Brain microvascular endothelial cell (primary cell): ENCODE measurements at regions not wholly inside any gene's neighbourhood (a gene's known extent, or its start where the extent isn't known, plus 50 kb on each side); places are given as distances from the start of the nearest gene placed in this dataset.

Source experiments
- DNase-seq: peaks from one replicate; pipeline ENCODE4 v3.0.0-alpha.2; 2020
- H3K27ac ChIP-seq: fragments of 250-450 bp; sonication (Bioruptor Pico); 2 replicates; pipeline ENCODE4 v1.5.1; 2020; ENCODE audit warnings: mild to moderate bottlenecking, moderate library complexity
- H3K27me3 ChIP-seq: fragments of 250-450 bp; sonication (Bioruptor Pico); replicated peaks from 2 replicates; pipeline ENCODE4 v1.5.1; 2020; ENCODE audit warnings: mild to moderate bottlenecking
- H3K36me3 ChIP-seq: fragments of 250-450 bp; sonication (Bioruptor Pico); replicated peaks from 2 replicates; pipeline ENCODE4 v1.5.1; 2020; ENCODE audit warnings: mild to moderate bottlenecking
- H3K4me3 ChIP-seq: 2 replicates; pipeline ENCODE4 v1.5.1; 2011; ENCODE audit warnings: low read depth, mild to moderate bottlenecking, control low read depth, low read length, moderate library complexity
- in situ Hi-C: cut with HindIII; loops from 2 replicates; pipeline ENCODE4 v1.10.0; 2017; ENCODE audit warnings: low sequenced_read_pairs, low pct_ligation_motif_present
- TF ChIP-seq, protein P1 (sequence below): IDR thresholded peaks from 2 replicates; pipeline ENCODE4 v1.5.1; 2011; ENCODE audit warnings: low read depth, mild to moderate bottlenecking, moderate library complexity, low read length, control low read depth, inconsistent platforms; ENCODE audit errors: missing control alignments

DNA sequence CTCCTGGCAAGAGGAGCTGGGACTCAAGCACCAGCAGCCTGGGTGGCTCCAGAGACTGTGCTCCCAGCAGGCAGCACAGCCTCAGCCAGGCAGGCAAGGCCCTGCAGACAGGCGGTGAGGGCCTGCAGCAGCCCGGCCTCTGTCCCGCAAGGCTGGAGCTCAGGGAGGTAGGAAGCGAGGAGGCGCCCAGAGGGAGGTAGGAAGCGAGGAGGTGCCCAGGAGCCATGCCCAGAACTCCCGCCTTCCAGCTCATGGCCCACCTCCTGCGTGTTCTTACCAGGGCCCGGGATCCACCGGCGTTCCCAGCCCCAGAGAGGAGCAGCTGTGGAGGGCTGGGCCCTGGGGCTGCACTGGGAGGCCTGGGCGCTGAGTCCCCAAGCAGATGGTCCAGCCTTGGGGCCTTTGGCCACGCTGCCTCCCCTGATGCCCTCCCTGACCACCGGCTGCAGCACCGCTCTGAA lies 133.1 kb downstream of the HMX1 start:
- no peak for DNase-seq
- no peak overlapping the region for H3K4me3 ChIP-seq
- TF ChIP-seq, protein P1, sequence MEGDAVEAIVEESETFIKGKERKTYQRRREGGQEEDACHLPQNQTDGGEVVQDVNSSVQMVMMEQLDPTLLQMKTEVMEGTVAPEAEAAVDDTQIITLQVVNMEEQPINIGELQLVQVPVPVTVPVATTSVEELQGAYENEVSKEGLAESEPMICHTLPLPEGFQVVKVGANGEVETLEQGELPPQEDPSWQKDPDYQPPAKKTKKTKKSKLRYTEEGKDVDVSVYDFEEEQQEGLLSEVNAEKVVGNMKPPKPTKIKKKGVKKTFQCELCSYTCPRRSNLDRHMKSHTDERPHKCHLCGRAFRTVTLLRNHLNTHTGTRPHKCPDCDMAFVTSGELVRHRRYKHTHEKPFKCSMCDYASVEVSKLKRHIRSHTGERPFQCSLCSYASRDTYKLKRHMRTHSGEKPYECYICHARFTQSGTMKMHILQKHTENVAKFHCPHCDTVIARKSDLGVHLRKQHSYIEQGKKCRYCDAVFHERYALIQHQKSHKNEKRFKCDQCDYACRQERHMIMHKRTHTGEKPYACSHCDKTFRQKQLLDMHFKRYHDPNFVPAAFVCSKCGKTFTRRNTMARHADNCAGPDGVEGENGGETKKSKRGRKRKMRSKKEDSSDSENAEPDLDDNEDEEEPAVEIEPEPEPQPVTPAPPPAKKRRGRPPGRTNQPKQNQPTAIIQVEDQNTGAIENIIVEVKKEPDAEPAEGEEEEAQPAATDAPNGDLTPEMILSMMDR = no peak
- in situ Hi-C loops = no loop called here
- H3K36me3 ChIP-seq = no peaks in the 10 kb centered on the region
- no peaks in the 10 kb centered on the region for H3K27me3 ChIP-seq
- H3K27ac ChIP-seq = no peak overlapping the region

DNA sequence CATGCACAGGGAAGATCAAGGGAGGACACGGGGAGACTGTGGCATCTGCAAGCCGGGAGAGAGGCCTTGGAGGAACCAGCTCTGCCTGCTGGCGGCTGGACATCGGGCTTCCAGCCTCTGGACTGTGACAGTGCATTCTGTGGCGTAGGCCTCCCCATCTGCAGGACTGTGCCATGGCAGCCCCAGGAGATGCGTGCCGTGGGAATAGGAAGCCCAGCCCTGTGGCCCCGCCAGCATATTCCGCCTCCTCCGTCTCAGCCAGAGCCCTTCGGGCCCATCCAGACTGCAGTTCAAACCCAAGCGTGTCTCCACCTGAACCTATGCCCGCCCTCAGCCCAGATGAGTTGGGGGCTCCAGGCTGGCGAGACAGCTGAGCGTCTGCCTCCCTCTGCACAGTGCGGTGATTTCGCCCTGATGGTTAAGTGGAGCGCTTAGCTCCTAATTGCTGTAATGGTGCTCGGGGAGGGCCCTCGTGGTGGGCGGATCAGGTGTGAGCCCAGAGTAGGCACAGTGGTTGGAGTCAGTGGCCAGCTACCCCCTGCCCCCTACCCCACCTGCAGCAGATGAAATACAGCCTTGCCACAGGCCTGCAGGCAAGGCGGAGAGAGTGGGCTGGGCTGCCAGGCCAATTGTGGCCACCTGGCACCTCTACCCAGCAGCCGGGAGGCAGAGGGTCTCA lies 133.9 kb downstream of the HMX1 start:
- Histone ChIP-seq H3K4me3 (no peak overlapping the region), H3K27ac (no peak overlapping the region), H3K27me3 (no peaks in the 10 kb centered on the region), H3K36me3 (no peaks in the 10 kb centered on the region)
- TF ChIP-seq, protein P1 = no peak
- no peak for DNase-seq
- in situ Hi-C loops = no loop called here

DNA sequence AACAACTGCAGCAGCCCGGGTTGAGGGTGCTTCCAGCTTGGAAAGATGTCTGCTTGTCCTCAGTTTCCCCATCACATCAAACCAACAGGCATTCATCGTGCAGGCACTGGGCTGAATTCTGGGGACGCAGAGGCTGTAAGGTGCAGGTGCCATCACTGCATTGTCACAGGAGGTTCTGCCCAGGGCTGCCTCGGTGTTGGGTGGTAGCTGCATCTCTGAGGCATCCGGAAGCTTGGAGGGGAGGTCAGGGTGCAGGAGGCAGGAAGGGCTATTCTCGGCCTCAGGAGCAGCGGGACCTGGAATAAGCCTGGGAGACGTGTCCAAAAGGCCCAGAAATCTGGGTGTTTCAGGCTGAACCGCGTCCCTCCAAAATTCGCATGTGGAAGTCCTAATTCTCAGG lies 134.6 kb downstream of the HMX1 start:
- TF ChIP-seq, protein P1 = no peak
- in situ Hi-C loops = no loop called here
- Histone ChIP-seq H3K27ac (no peak overlapping the region), H3K36me3 (no peaks in the 10 kb centered on the region), H3K4me3 (no peak overlapping the region), H3K27me3 (no peaks in the 10 kb centered on the region)
- no peak for DNase-seq

DNA sequence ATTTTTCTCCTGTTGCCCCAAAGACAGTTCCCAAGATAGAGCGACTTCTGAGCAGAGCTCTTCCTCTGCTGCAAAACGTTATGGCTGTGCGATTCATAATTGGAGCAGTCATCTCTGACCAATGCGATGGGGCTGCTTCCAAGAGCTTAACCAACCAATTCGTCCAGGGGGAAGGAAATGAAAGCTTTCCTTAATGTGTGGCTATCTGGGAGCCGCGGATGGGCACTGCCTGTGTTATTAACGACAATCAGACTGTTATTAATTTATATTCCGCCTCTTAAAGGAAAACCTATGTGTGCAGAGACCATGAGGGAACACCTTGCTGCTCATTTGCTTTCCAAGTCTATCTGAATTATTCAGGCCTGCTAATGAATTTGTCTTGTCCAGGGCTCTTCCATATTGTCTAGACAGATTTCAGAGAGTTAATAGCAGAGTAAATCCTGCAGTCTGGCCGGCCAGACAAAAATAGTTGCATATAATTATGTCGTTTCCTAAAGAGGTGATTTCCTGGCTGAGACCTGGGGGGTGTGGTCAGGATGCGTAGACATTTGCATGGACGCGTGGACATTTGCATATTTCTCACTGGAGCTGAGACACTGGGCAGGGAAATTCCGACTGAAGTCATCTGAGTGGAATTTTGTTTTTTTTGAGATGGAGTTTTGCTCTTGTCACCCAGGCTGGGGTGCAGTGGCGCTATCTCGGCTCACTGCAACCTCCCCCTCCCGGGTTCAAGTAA lies 135.4 kb downstream of the HMX1 start:
- TF ChIP-seq, protein P1 = no peak
- Histone ChIP-seq H3K36me3 (no peaks in the 10 kb centered on the region), H3K27ac (no peak overlapping the region), H3K4me3 (no peak overlapping the region), H3K27me3 (no peaks in the 10 kb centered on the region)
- no peak for DNase-seq
- in situ Hi-C loops = no loop called here

DNA sequence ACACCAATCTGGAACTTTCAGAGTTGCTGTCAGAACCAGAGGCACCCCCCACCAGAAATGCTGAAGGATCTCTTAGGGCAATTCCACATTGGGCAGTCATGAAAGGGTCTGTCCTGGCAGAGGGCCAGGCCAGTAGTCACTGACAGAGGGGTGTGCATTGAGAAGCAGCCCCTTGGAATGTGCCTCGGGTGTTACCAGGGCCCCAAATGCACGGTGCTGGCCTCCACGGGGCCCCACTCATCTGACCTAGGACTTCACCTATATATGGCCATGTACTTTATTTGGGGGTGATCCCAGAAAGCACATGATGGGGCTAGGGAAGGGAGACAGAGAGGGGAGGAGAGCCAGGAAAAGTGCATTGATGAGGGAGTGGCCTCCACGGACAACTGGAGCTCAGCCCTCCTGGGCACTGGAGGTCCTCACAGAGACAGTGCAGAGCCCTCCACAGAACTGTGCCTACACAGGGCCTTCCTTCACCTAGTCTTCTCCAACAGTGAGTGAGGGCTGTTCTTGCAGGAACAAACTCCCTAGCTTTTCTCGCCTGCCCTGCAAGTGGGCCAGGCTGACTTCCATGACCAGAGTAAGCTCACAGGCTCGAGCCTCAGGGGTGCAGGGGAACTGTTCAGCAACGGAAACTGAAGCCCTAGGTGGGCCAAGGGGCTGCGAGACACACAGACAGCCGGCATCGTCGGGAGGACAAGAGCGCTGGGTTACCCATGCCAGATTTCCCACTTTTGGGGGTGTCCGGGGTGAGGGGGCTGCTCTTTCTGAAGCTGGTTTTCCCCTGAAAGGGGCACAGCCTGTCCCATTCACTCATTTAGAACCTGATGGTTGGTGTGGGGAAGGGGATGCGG lies 136.2 kb downstream of the HMX1 start:
- TF ChIP-seq, protein P1 = no peak
- no peak overlapping the region for H3K4me3 ChIP-seq
- no peak for DNase-seq
- in situ Hi-C loops = no loop called here
- no peaks in the 10 kb centered on the region for H3K36me3 ChIP-seq
- no peak overlapping the region for H3K27ac ChIP-seq
- H3K27me3 ChIP-seq = no peaks in the 10 kb centered on the region
